ENCODE measurements at regions not wholly inside any gene's neighbourhood (a gene's known extent, or its start where the extent isn't known, plus 50 kb on each side); places are given as distances from the start of the nearest gene placed in this dataset.

GRCh38 chr15:53068636-53069035 is 278.5 kb upstream of the ONECUT1 start:
- DNase-seq (ENCODE audit: low read depth in 1 of 2, low spot score in 1 of 2): no peak
- TF ChIP-seq SPI1 (IDR thresholded peaks at IDR 0.05; ENCODE audit: borderline replicate concordance, low read depth) (no peak), POLR2AphosphoS5 (IDR thresholded peaks at IDR 0.05; ENCODE audit: low read depth) (no peak), GABPA (IDR thresholded peaks at IDR 0.05; ENCODE audit: low read depth) (no peak), REST (IDR thresholded peaks at IDR 0.05; ENCODE audit: insufficient replicate concordance, low read depth) (no peak), CTCF (IDR thresholded peaks at IDR 0.05; ENCODE audit: insufficient read depth, low read length) (no peak)
- H3K27me3 ChIP-seq (ENCODE audit: insufficient read depth, poor library complexity, severe bottlenecking): no peaks in the 10 kb centered on the region
- no peak overlapping the region for H3K27ac ChIP-seq (replicated peaks)
- no peak overlapping the region for H3K4me3 ChIP-seq (replicated peaks; ENCODE audit: insufficient read depth, low read length)

- DNase-seq (ENCODE audit: low read depth in 1 of 2, low spot score in 1 of 2): no peak
- Histone ChIP-seq H3K27ac (replicated peaks) (no peak overlapping the region), H3K27me3 (ENCODE audit: insufficient read depth, poor library complexity, severe bottlenecking) (no peaks in the 10 kb centered on the region), H3K4me3 (replicated peaks; ENCODE audit: insufficient read depth, low read length) (no peak overlapping the region)
- TF ChIP-seq REST (IDR thresholded peaks at IDR 0.05; ENCODE audit: insufficient replicate concordance, low read depth): no peak
- no peak for TF ChIP-seq POLR2AphosphoS5 (IDR thresholded peaks at IDR 0.05; ENCODE audit: low read depth)
- TF ChIP-seq GABPA (IDR thresholded peaks at IDR 0.05; ENCODE audit: low read depth): no peak
- no peak for TF ChIP-seq CTCF (IDR thresholded peaks at IDR 0.05; ENCODE audit: insufficient read depth, low read length)
- TF ChIP-seq SPI1 (IDR thresholded peaks at IDR 0.05; ENCODE audit: borderline replicate concordance, low read depth): no peak
These were observed 269.3 kb upstream of the ONECUT1 start for GRCh38 chr15:53059273-53060043.

GRCh38 chr15:53046153-53046790 is 256.1 kb upstream of the ONECUT1 start:
- Histone ChIP-seq H3K27me3 (ENCODE audit: insufficient read depth, poor library complexity, severe bottlenecking) (no peaks in the 10 kb centered on the region), H3K4me3 (replicated peaks; ENCODE audit: insufficient read depth, low read length) (no peak overlapping the region), H3K27ac (replicated peaks) (no peak overlapping the region)
- DNase-seq (ENCODE audit: low read depth in 1 of 2, low spot score in 1 of 2): no peak
- no peak for TF ChIP-seq CTCF (IDR thresholded peaks at IDR 0.05; ENCODE audit: insufficient read depth, low read length)
- no peak for TF ChIP-seq REST (IDR thresholded peaks at IDR 0.05; ENCODE audit: insufficient replicate concordance, low read depth)
- no peak for TF ChIP-seq POLR2AphosphoS5 (IDR thresholded peaks at IDR 0.05; ENCODE audit: low read depth)
- no peak for TF ChIP-seq GABPA (IDR thresholded peaks at IDR 0.05; ENCODE audit: low read depth)
- TF ChIP-seq SPI1 (IDR thresholded peaks at IDR 0.05; ENCODE audit: borderline replicate concordance, low read depth): no peak

All from HL-60 (cell line).